ENCODE measurements at regions not wholly inside any gene's neighbourhood (a gene's known extent, or its start where the extent isn't known, plus 50 kb on each side); places are given as distances from the start of the nearest gene placed in this dataset.

GRCh38 chr5:22908129-22908528, 55.0 kb upstream of the CDH12 start:
- CTCF ChIA-PET = no interaction called here
- intact Hi-C loops (cut with micrococcal nuclease; ENCODE audit: unreplicated experiment) = no loop called here

More at GRCh38 chr5:22908129-22908528, 55.0 kb upstream of the CDH12 start:
- peak; percentile 14 for DNase-seq (ENCODE audit: low spot score)
- no peak overlapping the region for H3K27ac ChIP-seq (ENCODE audit: low read depth, low read length, poor library complexity, severe bottlenecking)
- TF ChIP-seq, protein P1, sequence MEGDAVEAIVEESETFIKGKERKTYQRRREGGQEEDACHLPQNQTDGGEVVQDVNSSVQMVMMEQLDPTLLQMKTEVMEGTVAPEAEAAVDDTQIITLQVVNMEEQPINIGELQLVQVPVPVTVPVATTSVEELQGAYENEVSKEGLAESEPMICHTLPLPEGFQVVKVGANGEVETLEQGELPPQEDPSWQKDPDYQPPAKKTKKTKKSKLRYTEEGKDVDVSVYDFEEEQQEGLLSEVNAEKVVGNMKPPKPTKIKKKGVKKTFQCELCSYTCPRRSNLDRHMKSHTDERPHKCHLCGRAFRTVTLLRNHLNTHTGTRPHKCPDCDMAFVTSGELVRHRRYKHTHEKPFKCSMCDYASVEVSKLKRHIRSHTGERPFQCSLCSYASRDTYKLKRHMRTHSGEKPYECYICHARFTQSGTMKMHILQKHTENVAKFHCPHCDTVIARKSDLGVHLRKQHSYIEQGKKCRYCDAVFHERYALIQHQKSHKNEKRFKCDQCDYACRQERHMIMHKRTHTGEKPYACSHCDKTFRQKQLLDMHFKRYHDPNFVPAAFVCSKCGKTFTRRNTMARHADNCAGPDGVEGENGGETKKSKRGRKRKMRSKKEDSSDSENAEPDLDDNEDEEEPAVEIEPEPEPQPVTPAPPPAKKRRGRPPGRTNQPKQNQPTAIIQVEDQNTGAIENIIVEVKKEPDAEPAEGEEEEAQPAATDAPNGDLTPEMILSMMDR (conservative IDR thresholded peaks at IDR 0.05; ENCODE audit: low read depth, low read length) = no peak
- TF ChIP-seq EZH2 (IDR thresholded peaks at IDR 0.05; ENCODE audit: borderline replicate concordance, low read depth, low read length, poor library complexity, severe bottlenecking) = no peak
- BruUV-seq (replicated peaks) = no TSS peak
- H3K27me3 ChIP-seq (replicated peaks; ENCODE audit: insufficient read depth, low read depth, low read length, poor library complexity) = no peaks in the 10 kb centered on the region
- H3K36me3 ChIP-seq (ENCODE audit: insufficient read depth, low read length, poor library complexity, severe bottlenecking) = no peaks in the 10 kb centered on the region
- H3K4me3 ChIP-seq (ENCODE audit: low read depth, low read length, poor library complexity, severe bottlenecking) = no peak overlapping the region
- no peaks in the 10 kb centered on the region for H3K9me3 ChIP-seq (ENCODE audit: low read depth, low read length, poor library complexity, severe bottlenecking)
- POLR2A ChIA-PET (ENCODE audit: low non-redundant PET) = no interaction called here
- H3K4me1 ChIP-seq (ENCODE audit: insufficient read depth, low read length, poor library complexity, severe bottlenecking) = no peaks in the 10 kb centered on the region
